HG03565 (cell line): ENCODE measurements at regions not wholly inside any gene's neighbourhood (a gene's known extent, or its start where the extent isn't known, plus 50 kb on each side); places are given as distances from the start of the nearest gene placed in this dataset.
A peak's percentile ranks its signal among the peaks of the same experiment; 100 is the strongest.

Experiments used
- ATAC-seq: cut with Tn5 transposase; IDR thresholded peaks from one replicate; pipeline ENCODE4 v1.9.1; 2021; ENCODE audit warnings: mild to moderate bottlenecking, moderate library complexity; ENCODE audit not compliant: unreplicated experiment

DNA sequence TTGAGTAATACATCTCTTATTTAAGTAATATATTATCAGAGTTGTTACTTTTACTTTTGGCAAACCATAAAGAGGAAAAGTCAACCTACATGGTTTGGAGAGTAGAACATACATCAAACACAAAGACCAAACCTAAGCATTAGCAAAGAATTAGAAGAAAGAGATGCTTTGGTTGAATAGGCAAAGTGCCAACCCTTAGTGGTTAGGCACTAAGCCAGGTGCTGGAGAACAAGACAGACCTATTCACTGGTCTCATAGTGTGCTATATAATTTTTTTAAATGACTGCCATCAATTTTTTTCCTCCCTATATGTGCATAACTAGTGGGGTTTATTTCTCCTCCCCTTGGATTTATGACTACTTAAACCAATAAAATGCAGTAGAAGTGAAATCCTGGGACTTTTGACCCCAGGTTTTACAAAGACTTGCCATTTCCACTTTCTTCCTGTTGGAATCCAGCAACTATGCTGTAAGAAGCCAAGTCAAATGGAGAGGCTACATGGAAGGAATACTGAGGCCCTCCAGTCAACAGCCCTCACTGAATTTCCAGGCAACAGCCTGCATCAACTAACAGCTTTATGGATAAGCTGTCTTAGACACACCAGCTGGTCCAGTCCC is 69.8 kb upstream of the HAO2 start:
- no peak for ATAC-seq

- ATAC-seq = no peak
Measured at GRCh38 chr1:119302011-119302410, 66.6 kb upstream of the HAO2 start.

DNA sequence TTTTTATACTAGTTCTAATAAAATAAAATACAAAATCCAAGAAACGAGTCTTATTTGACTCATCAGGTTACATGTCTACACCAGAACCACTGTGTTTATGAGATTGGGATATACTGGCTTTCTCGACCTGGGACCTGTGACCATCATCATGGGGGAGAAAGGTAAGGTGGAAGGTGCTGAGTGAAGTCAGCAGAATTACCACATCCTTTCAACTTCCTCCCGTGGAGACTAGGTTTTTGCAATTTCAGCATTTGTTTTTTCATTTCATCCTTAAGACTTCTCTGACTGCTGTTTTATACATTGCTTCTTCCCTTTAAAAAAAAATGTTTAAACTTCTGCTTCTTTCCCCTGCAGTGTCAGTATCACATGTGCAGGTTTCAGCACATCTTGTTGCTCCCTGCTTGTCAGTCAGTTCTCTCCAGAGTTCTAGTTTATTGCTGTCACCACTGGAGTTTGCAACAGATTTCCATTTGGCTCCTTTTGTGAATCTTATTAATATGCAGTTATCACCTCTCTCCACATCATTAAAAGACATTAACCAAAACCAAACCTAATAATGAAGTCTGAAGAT is 60.4 kb upstream of the HAO2 start:
- no peak for ATAC-seq

DNA sequence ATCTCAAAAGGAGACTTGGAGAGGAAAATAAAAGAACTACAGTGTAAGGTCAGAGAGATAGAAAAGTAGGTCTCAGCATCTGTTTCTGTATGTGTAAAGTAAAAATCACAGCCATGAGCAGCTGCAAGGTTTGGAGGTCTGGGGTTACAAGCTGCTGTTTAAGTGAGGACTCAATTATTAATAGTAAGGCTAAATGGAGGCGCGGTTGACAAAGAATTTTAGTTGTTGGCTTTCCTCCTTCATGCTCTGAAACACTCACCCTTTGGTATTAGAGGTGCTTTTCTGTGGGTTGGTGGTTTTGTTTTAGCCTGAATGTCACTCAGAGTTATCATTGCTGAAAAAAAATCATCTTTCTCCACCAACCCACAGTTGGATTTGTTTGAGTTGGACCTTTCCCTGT is 59.8 kb upstream of the HAO2 start:
- ATAC-seq = no peak

DNA sequence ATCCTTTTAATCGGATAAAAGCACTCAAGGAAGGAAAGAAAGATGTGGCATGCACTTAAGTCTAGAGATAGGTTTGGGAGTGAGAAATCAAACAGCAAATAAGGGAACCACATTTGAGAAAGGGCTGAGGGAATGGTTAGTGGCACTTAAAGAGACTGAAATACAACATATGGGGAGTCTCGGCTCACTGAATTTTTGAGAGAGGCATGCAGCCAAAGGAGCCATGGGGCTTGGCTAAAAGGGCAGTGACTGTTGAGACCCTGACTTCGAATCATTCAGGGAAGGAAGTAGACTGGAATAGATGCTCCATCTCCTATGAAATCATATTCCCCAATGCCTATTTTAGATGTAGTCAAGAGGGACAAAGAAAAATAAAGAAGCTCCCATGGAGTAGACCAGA is 58.3 kb upstream of the HAO2 start:
- no peak for ATAC-seq

DNA sequence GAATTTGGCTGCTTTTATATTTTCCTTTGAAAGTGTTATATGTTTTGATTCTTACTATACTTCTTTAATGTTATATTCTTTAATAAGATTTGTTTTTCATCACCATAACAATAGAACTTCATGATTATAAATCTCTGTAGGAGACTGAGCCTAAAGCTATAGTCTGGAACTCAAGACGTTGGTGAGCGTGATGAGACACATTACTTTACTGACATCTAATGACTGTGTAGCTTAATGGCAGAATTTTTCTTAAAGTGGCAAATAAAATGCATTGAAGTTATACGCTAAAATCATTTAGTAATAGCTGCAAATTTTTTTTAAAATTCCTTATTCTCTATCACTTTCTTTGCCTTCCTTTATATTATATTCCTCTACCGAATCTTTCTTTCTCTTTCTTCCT is 56.1 kb upstream of the HAO2 start:
- no peak for ATAC-seq

DNA sequence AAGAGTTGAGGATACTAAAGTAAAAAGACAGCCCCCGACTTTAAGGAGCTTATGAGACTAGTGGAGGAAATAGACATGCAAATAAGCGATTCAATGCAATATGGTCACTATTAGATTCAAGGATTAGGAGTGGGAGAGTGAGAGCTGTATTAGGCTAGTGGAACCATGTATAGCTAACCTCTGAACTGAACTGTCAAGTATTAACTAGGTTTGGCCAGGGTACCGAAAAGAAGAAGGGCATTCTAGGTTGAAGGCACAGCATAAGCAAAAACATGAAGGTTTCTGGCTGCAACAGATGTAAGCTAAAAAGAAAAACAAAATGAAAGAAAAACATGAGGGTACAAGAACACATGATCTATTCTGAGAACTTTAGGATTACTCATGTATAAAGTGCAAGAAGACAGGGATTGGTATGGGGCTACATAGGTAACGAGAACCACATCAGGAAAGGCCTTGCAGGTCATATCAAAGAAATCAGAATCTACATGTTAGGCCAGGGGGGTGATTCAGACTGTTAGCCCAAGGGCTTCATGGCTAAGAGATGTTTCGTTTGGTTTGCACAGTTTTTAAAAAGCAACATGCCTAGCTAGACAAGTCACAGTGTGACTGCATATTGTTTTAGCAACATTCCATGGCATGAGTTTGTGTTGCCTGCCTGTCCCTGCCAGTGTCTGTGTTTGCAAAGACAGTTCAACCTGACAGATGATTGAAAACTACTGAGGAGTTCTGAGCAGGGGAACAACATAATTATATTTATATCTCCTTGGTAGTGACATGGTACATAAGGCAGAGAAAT is 54.4 kb upstream of the HAO2 start:
- ATAC-seq = no peak

DNA sequence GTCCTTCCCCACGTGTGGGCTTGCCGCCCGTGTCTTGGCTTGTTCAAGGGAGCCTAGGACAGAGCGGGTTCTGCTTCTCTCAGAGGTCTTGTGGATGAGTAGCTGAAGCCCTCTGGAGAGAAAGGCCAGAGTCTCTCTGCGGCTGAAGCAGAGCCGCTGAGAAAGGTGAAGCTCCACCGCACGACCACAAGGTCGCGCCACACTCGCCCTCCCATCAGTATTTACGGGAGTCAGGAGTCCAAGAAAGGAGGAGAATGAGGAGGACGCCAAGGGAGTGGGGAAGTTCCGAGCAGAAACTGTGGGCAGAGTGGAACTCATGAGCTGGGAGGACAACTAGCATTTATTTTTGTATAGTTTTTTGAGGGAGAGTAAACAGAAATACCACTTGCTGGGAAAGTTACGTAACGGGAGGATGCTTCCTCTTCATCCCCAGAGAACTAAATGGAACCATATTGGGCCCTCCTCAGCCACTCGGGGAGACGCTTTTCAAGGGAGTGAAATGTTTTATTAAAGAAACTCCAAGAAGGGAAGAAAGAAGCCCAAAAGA is 51.6 kb upstream of the HAO2 start:
- no peak for ATAC-seq

DNA sequence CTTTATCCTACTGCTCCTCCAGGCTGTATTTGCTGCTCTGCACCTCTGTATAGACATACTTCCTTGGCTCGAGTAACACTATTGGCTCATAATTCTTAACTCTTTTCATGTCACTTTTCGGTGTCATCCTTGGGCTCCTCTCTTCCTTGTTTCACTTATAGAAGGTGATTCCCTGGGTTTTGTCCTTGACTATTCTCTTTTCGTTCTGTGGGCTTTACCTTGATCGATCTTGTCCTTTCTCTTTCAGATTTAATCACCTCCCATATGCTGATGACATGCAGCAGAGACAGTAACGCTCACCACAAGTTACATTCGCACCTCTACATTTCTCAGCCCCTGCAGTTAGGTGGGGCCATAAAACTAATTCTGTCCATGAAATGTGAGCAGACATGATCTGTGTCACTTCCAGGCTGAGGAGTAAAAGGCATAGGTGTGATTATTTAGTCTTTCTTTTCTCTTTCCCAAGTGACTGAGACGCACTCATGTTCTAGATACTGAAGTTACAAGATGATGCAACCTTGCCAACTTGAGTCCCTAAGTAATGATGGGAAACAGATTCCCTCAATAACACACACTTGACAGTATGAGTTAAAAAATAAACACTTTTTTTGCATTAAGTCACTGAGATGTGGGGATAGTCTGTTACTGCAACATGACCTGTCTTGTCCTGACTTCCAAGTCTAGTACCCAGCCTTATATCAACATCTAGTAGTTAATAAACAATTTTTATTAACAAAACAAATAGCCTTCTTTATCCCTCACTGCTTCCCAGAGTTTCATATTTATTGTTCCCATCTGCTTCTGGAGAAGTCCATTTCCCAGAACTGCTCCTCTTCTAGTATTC is 49.9 kb upstream of the HAO2 start:
- peak; percentile 85 for ATAC-seq
